K562 (cell line): ENCODE measurements at regions not wholly inside any gene's neighbourhood (a gene's known extent, or its start where the extent isn't known, plus 50 kb on each side); places are given as distances from the start of the nearest gene placed in this dataset.

Experiments
- LEF1 ChIP-seq: fragments of 450-650 bp; IDR thresholded peaks from 2 replicates; pipeline ENCODE4 v1.6.1; 2016; ENCODE audit warnings: mild to moderate bottlenecking
- POLR2A ChIP-seq: fragments of 450-650 bp; conservative IDR thresholded peaks from 2 replicates; pipeline ENCODE4 v1.6.1; 2016
- TF ChIP-seq, protein P1 (sequence below), 3 experiments: IDR thresholded peaks in 2 of 3; conservative IDR thresholded peaks in 1 of 3; 2 replicates each; pipeline ENCODE4 v1.5.1; 2011 to 2012; ENCODE audit warnings: low read length in 3 of 3, mild to moderate bottlenecking in 3 of 3, control low read depth in 2 of 3, improper control_type of control experiment in 1 of 3, inconsistent platforms in 1 of 3, low read depth in 1 of 3, mixed read lengths in 1 of 3, moderate library complexity in 1 of 3; ENCODE audit not compliant: insufficient read depth in 2 of 3
- TF ChIP-seq, protein P2 (sequence below), 2 experiments: fragments of 450-650 bp; formaldehyde crosslinking in 1 of 2; IDR thresholded peaks; 2 replicates each; pipeline versions ENCODE4 v1.4.0 to v1.6.1; 2014 to 2020; ENCODE audit warnings: mild to moderate bottlenecking in 2 of 2, borderline replicate concordance in 1 of 2, low read depth in 1 of 2
- TF ChIP-seq, protein P3 (sequence below): fragments of 450-650 bp; formaldehyde crosslinking; conservative IDR thresholded peaks from 2 replicates; pipeline ENCODE4 v1.4.0; 2022; ENCODE audit warnings: mild to moderate bottlenecking, missing genetic modification characterization

DNA sequence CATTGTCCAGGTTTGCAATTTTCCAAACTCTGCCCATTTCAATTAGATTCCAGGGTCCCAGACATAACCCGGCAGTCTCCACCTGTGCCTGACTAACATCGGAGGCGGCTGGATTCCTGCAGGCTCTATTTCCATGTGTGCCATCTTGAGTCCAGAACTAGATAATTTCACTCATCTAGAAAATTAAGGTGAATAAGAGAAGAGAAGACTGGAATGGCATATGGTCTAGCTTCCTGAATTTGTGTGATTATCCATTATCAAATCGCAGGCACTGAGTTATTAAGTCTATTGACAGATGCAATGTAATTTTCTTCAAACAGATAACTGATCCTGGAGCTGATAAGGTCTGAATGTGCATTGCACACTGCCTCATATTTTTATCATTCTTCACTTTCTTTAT, 305.2 kb downstream of the ETAA1 start:
- TF ChIP-seq, protein P1, sequence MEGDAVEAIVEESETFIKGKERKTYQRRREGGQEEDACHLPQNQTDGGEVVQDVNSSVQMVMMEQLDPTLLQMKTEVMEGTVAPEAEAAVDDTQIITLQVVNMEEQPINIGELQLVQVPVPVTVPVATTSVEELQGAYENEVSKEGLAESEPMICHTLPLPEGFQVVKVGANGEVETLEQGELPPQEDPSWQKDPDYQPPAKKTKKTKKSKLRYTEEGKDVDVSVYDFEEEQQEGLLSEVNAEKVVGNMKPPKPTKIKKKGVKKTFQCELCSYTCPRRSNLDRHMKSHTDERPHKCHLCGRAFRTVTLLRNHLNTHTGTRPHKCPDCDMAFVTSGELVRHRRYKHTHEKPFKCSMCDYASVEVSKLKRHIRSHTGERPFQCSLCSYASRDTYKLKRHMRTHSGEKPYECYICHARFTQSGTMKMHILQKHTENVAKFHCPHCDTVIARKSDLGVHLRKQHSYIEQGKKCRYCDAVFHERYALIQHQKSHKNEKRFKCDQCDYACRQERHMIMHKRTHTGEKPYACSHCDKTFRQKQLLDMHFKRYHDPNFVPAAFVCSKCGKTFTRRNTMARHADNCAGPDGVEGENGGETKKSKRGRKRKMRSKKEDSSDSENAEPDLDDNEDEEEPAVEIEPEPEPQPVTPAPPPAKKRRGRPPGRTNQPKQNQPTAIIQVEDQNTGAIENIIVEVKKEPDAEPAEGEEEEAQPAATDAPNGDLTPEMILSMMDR (IDR thresholded peaks at IDR 0.05 in 2 of 3, conservative IDR thresholded peaks at IDR 0.05 in 1 of 3; ENCODE audit: insufficient read depth in 2 of 3, low read depth in 1 of 3, low read length in 3 of 3) = no peak
- TF ChIP-seq POLR2A (no peak), LEF1 (no peak)
- TF ChIP-seq, protein P2, sequence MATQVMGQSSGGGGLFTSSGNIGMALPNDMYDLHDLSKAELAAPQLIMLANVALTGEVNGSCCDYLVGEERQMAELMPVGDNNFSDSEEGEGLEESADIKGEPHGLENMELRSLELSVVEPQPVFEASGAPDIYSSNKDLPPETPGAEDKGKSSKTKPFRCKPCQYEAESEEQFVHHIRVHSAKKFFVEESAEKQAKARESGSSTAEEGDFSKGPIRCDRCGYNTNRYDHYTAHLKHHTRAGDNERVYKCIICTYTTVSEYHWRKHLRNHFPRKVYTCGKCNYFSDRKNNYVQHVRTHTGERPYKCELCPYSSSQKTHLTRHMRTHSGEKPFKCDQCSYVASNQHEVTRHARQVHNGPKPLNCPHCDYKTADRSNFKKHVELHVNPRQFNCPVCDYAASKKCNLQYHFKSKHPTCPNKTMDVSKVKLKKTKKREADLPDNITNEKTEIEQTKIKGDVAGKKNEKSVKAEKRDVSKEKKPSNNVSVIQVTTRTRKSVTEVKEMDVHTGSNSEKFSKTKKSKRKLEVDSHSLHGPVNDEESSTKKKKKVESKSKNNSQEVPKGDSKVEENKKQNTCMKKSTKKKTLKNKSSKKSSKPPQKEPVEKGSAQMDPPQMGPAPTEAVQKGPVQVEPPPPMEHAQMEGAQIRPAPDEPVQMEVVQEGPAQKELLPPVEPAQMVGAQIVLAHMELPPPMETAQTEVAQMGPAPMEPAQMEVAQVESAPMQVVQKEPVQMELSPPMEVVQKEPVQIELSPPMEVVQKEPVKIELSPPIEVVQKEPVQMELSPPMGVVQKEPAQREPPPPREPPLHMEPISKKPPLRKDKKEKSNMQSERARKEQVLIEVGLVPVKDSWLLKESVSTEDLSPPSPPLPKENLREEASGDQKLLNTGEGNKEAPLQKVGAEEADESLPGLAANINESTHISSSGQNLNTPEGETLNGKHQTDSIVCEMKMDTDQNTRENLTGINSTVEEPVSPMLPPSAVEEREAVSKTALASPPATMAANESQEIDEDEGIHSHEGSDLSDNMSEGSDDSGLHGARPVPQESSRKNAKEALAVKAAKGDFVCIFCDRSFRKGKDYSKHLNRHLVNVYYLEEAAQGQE (IDR thresholded peaks at IDR 0.05; ENCODE audit: borderline replicate concordance) = no peak
- TF ChIP-seq, protein P2 (CRISPR knock-in tag; IDR thresholded peaks at IDR 0.05; ENCODE audit: low read depth) = no peak
- TF ChIP-seq, protein P3, sequence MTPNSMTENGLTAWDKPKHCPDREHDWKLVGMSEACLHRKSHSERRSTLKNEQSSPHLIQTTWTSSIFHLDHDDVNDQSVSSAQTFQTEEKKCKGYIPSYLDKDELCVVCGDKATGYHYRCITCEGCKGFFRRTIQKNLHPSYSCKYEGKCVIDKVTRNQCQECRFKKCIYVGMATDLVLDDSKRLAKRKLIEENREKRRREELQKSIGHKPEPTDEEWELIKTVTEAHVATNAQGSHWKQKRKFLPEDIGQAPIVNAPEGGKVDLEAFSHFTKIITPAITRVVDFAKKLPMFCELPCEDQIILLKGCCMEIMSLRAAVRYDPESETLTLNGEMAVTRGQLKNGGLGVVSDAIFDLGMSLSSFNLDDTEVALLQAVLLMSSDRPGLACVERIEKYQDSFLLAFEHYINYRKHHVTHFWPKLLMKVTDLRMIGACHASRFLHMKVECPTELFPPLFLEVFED (CRISPR knock-in tag) = no peak
